GM18498 (cell line): ENCODE measurements at regions not wholly inside any gene's neighbourhood (a gene's known extent, or its start where the extent isn't known, plus 50 kb on each side); places are given as distances from the start of the nearest gene placed in this dataset.
"Not testable (repeated sequence)": the region's sequence is repeated elsewhere in the genome, so short reads cannot be mapped to it uniquely, and the experiment has no call there.

ENCODE experiments used
- ATAC-seq: cut with Tn5 transposase; IDR thresholded peaks from one replicate; pipeline ENCODE4 v1.9.1; 2021; ENCODE audit warnings: mild to moderate bottlenecking, moderate library complexity; ENCODE audit not compliant: unreplicated experiment

GRCh38 chr11:33971530-33971929 is 79.7 kb upstream of the LMO2 start:
- ATAC-seq: not testable (repeated sequence)

- ATAC-seq: peak; percentile 46
Measured at GRCh38 chr11:33970984-33971466, 79.1 kb upstream of the LMO2 start.

- ATAC-seq: no peak
Measured at GRCh38 chr11:33967451-33967850, 75.6 kb upstream of the LMO2 start.

DNA sequence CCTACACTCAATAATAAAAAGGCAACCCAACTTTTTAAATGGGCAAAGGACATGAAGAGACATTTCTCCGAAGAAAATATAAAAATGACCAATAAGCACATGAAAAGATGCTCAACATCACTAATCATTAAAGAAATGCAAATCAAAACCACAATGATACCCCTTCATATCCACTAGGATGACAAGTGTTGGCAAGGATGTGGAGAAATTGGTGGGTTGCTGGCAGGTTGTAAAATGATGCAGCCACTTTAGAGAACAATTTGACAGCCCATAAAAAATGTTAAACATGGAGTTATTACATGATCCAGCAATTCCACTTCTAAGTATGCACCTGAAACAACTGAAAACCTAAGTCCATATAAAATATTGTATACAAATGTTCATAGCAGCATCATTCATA is 73.2 kb upstream of the LMO2 start:
- ATAC-seq: no peak

GRCh38 chr11:33959855-33960400 is 68.1 kb upstream of the LMO2 start:
- no peak for ATAC-seq

DNA sequence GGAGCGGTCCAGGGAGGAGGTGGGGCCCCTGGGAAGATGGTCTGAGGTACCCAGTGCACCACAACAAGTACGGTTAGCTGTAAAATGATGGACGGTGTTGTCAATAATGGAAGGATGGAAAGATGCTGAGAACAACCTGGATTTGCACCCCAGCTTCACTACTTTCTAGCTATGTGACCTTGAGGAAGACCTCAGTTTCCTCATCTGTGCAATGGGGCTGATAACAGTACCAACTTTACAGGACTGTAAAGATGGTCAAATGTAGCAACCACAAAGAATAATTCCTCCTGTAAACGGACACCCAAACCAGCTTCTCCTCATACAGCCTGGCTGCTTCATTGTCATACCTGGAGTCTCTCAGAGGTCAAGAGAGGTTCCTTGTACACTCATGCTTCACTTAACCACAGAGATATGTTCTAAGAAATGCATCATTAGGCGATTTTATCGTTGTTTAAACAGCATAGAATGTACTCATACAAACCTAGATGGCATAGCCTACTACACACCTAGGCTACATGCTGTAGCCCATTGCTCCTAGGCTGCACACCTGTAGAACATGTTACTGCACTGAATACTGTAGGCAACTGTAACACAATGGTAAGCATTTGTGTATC is 65.5 kb upstream of the LMO2 start:
- ATAC-seq: no peak

DNA sequence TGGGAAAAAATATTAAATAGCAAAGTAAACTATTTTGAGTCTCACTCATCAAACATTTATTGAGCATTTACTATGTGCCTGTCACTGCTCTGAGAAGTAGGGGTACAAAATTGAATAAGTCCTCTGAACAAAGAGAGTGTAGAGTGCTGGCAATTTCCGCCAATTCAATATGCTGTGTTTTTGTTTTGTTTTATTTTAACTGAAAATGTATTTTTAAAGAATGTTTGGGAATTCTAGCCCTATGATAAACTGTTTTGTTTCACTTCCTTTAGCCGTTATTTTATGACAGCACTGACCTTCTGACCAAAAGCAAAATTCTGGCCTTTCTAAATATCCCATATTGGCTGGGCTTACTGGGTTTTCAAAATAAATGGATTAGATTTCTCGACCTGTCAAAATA is 64.7 kb upstream of the LMO2 start:
- ATAC-seq: no peak

DNA sequence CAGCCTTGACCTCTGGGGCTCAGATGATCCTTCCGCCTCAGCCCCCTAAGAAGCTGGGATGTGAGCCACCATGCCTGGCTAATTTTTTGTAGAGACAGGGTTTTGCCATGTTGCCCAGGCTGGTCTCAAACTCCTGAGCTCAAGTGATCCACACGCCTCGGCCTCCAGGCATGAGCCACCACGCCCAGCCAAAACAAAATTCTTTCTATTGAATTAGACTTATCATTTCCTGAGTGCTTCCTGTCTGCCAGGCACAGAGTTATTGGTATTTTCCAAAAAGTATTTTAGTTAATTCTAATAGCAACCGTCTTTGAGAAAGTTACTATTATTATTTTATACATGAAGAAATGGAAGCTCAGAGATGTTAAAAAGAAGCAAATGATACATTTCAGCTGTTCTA is 61.4 kb upstream of the LMO2 start:
- no peak for ATAC-seq

- no peak for ATAC-seq
Measured at GRCh38 chr11:33952805-33953204, 60.9 kb upstream of the LMO2 start.

DNA sequence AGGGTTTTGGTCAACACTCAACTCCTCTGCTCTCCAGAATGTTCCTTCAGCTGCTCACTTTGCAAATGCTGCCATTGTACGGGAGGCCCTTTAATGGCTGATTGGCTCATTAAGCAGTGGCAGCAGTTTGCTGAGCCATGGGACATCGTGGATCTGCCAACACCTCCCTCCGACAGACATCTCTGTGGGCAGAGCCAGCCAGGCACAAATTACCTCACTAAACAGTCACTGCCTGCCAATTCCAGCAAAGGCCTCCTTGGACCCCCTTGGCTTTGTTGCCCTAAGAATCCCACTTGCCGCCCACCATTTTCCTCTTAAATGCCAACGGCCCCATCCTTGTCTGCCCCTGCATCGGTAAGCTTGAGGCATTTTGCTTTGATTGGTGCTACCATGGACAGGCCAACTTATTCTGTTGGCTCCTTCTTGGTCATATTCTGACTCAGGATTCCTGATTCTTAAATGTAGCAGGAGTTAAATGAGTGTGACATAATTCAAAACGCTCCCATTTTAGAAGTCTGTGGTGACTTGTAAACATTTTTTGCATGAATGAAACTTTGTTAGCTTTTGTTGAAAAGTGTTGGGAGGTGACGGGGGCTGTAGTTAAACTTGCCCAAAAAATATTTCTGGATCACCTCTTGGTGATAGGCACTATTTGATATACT is 57.5 kb upstream of the LMO2 start:
- no peak for ATAC-seq

DNA sequence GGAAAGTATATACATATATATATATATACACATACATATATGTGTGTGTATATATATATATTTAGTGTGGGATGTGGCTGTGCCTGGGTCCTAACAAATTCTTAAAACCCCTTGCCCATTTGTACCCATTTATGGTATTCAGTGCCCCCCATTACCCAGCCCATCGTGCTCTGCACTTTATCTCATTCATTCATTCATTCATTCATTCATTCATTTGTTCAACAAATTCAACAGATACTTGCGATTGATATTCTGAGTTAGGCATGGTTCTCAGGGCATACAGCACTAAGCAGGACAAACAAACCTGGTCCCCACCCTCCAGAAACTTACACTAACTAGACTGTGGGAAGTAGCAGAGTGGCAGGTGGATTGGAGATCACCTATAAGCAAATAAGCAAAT is 56.6 kb upstream of the LMO2 start:
- no peak for ATAC-seq

DNA sequence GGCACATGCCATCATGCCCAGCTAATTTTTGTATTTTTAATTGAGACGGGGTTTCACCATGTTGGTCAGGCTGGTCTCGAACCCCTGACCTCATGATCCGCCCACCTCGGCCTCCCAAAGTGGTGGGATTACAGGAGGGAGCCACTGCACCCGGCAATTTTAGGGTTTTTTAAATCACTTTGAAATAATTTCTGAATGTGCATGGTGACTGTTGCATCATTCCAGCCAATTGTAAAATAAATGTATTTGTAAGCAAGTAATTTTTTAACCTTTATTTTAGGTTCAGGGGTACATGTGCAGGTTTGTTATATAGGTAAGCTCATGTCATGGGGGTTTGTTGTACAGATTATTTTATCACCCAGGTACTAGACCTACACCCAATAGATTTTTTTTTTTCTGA is 56.0 kb upstream of the LMO2 start:
- not testable (repeated sequence) for ATAC-seq

DNA sequence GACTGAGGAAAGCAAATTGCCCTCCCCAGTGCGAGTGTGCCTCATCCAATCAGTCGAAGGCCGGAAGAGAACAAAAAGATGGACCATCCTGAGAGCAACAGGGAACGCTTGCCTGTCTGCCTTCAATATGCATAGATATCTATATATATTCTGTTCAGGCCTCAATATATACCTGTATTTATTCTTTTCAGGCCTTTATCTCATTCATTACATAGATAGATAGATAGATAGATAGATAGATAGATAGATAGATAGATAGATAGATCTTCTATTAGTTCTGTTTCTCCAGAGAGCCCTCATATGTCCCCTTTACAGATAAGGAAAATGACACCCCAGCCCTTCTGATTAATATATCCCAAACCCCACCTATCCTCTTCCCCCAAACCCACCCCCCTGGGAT is 55.1 kb upstream of the LMO2 start:
- ATAC-seq: no peak

GRCh38 chr11:33945481-33946268 is 53.8 kb upstream of the LMO2 start:
- ATAC-seq: no peak

DNA sequence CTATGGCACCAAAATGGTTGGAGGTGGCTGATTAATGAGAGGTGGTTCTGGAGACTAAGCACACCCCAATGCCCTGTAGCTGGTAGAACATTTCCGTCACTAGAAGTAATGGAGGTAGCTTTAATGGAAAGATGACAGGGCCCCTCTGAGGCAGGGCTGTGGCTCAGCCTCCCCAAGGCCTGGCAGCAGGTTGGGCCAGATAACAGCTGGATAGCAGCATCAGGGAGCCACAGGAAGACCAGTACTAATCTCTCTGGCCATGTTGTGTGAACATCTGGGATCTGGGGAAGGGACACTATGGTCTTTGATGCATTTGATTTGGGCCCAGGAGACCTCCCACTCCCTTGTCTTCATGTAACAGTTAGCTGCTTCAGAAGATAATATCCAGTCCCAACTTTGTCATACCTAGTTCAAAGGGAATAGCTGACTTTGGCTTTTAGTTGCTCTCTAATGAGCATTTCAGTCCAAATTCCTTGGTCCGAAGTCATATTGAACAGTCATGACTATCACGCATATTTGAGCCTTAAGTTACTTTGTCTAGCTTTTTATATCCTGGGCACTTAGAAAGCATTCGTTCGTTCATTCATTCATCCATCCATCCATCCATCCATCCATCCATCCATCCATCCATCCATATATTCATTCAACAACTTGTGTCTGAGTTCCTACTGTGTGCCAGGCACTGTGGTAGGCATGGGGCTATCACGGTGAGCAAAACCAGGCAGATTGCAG is 53.0 kb upstream of the LMO2 start:
- ATAC-seq: no peak

DNA sequence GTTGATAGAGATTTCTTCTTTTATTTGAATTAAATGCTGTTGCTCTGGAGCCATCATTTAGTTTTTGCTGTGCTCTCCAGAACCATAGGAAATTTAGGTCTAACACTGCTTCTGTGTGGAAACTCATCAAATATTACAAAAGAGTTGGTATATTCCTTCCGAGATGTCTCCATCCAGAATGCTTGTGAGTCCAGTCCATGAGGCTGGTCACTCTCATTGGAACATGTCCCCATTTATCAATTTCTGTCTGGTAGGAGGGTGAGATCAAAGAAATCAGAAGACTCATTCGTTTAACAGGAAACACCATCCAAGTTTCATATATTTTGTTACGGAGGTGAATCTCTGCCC is 52.4 kb upstream of the LMO2 start:
- no peak for ATAC-seq

- no peak for ATAC-seq
Measured at GRCh38 chr11:33942954-33943353, 51.1 kb upstream of the LMO2 start.

DNA sequence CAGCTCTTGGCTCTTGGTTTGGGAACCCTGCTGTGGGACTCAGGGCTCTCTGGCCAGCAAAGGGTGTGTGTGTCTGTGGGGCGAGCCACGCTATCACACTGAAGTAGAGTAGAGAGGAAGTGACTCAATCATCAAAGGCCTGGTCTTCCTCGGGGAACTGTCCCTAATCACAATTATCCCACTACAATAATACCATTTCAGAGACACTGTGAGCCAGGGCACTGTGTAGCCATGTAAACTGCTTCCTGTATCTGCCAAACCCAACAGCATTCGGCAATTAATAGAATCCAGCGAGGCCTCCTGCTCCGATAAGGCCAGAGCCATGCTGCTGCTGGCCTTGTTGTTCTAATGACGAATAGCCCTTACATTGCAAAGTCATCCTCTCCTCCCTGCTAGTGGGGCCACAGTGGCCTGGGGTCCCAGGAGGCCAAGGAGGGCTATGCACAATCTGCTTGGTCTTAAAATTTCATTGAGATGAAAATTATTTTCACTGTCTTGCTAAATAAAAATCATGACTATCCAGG is 49.8 kb upstream of the LMO2 start:
- ATAC-seq: no peak
